Thymus (tissue), 11 donors: ENCODE measurements at regions not wholly inside any gene's neighbourhood (a gene's known extent, or its start where the extent isn't known, plus 50 kb on each side); places are given as distances from the start of the nearest gene placed in this dataset.

Experiments
- DNase-seq, 9 donors: peaks; one replicate each; pipeline ENCODE4 v3.0.0-alpha.2; 2013; ENCODE audit warnings: low spot score in 9 of 9, low read depth in 6 of 9, missing footprints in 1 of 9
- H3K27ac ChIP-seq, 2 donors: one replicate each; pipeline ENCODE4 v1.5.1; 2013; ENCODE audit warnings: control low read depth in 1 of 2, low read depth in 1 of 2, low read length in 1 of 2, mild to moderate bottlenecking in 1 of 2, moderate library complexity in 1 of 2
- H3K27me3 ChIP-seq, 2 donors: one replicate each; pipeline ENCODE4 v1.5.1; 2013; ENCODE audit warnings: low read length in 1 of 2; ENCODE audit not compliant: control insufficient read depth in 2 of 2, insufficient read depth in 1 of 2
- H3K36me3 ChIP-seq, 2 donors: one replicate each; pipeline ENCODE4 v1.5.1; 2013; ENCODE audit warnings: low read length in 1 of 2, mild to moderate bottlenecking in 1 of 2, moderate library complexity in 1 of 2; ENCODE audit not compliant: control insufficient read depth in 2 of 2, insufficient read depth in 2 of 2
- H3K4me1 ChIP-seq, 2 donors: one replicate each; pipeline ENCODE4 v1.5.1; 2013; ENCODE audit warnings: low read length in 2 of 2; ENCODE audit not compliant: control insufficient read depth in 2 of 2, insufficient read depth in 2 of 2
- H3K4me3 ChIP-seq, 2 donors: one replicate each; pipeline ENCODE4 v1.5.1; 2013; ENCODE audit warnings: low read length in 2 of 2, control low read depth in 1 of 2, mild to moderate bottlenecking in 1 of 2
- H3K9me3 ChIP-seq, 2 donors: one replicate each; pipeline ENCODE4 v1.5.1; 2013; ENCODE audit warnings: low read length in 1 of 2, mild to moderate bottlenecking in 1 of 2; ENCODE audit not compliant: control insufficient read depth in 2 of 2, insufficient read depth in 1 of 2
- WGBS: extraction: QIAGEN DNeasy Blood & Tissue Kit; methylation state at CpG from one replicate; pipeline ENCODE4 v1.1.7; 2013; 5-methylcytosine and 5-hydroxymethylcytosine counted together
- donor health status: healthy.

DNA sequence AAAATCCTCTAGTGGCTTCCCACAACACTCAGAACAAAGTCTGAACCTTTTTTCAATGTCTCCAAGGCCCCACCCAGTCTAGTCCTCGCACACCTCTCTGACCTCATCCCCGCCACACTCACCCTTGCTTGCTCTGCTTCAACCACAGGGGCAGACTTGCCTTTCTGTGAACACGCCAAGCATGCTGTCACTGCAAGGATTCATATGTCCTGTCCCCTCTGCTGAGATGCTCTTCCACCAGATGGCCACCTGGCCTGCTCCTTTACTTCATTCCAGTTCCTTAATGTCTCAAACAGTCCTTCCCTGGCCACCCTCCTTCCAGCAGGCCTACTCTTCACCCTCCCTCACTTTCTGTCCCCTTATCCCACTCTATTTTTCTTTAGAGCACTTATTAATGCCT is 60.6 kb upstream of the ARHGAP20 start:
- Histone ChIP-seq H3K27ac (no peak overlapping the region), H3K9me3 (no peaks in the 10 kb centered on the region), H3K4me1 (no peaks in the 10 kb centered on the region), H3K4me3 (no peak overlapping the region), H3K36me3 (no peaks in the 10 kb centered on the region), H3K27me3 (no peaks in the 10 kb centered on the region)
- no peak for DNase-seq
- 88% methylated on average over 3 of the region's 3 CpGs for WGBS

DNA sequence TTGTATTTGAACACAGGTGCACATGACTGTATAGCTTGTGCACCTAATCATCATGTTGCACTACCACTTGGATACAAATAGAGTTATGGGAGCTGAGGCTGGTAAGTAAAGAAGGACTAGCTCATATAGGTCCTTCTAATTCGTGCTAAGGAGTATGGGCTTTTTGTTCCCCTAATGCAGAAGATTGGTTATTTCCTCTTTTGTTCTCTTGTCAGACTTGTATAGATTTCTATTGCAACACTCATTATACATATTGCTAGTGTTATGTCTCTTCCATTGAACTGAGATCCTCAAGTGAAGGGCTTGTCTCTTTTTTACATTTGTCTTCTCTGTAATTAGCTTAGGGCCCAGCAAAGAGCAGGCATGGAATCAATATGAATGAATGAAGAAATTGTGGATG is 54.1 kb upstream of the ARHGAP20 start:
- H3K4me1 ChIP-seq, result no peaks in the 10 kb centered on the region
- H3K27ac ChIP-seq, result no peak overlapping the region
- H3K4me3 ChIP-seq, result no peak overlapping the region
- WGBS, result 30% methylated on average over 1 of the region's 1 CpG
- H3K36me3 ChIP-seq, result no peaks in the 10 kb centered on the region
- H3K9me3 ChIP-seq, result no peaks in the 10 kb centered on the region
- H3K27me3 ChIP-seq, result no peaks in the 10 kb centered on the region
- DNase-seq, result no peak

GRCh38 chr11:110764485-110764884 is 52.2 kb upstream of the ARHGAP20 start:
- Histone ChIP-seq H3K36me3 (no peaks in the 10 kb centered on the region), H3K4me3 (no peak overlapping the region)
- WGBS, result 98% methylated on average over 1 of the region's 1 CpG

GRCh38 chr11:110763249-110764011 is 51.2 kb upstream of the ARHGAP20 start:
- no peak overlapping the region for H3K27ac ChIP-seq
- 90% methylated on average over 2 of the region's 2 CpGs for WGBS
- DNase-seq, result no peak
- H3K27me3 ChIP-seq, result no peaks in the 10 kb centered on the region
- H3K9me3 ChIP-seq, result no peaks in the 10 kb centered on the region
- H3K36me3 ChIP-seq, result no peaks in the 10 kb centered on the region
- H3K4me1 ChIP-seq, result no peaks in the 10 kb centered on the region
- no peak overlapping the region for H3K4me3 ChIP-seq

More at GRCh38 chr11:110764485-110764884, 52.2 kb upstream of the ARHGAP20 start:
- DNase-seq, result no peak
- H3K4me1 ChIP-seq, result no peaks in the 10 kb centered on the region
- no peaks in the 10 kb centered on the region for H3K9me3 ChIP-seq
- no peak overlapping the region for H3K27ac ChIP-seq
- no peaks in the 10 kb centered on the region for H3K27me3 ChIP-seq

DNA sequence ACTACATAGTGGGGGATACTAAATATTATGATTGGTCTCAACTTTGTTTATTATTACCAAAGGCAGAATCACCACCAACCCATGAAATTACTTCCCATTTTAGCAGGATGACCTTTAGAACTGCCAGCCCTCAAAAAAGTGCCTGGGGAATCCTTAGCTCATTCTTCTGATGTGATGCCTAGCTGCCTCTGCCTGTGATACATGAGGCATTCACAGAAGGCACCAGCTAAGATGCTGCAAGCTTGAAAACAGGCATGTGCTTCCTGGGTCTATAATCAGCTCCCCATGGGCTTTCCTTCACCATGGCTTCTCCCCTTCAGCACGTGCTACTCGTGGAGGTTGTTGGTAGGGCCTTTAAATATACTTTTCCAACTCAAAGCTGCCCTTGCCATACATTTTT is 50.4 kb upstream of the ARHGAP20 start:
- DNase-seq, result no peak
- WGBS, result 88% methylated on average over 2 of the region's 2 CpGs
- H3K27ac ChIP-seq, result no peak overlapping the region

More for the DNA sequence above, 50.4 kb upstream of the ARHGAP20 start:
- no peaks in the 10 kb centered on the region for H3K27me3 ChIP-seq
- no peak overlapping the region for H3K4me3 ChIP-seq
- H3K36me3 ChIP-seq, result no peaks in the 10 kb centered on the region
- H3K9me3 ChIP-seq, result no peaks in the 10 kb centered on the region
- no peaks in the 10 kb centered on the region for H3K4me1 ChIP-seq
